OCI-LY1 (cell line): ENCODE measurements at regions not wholly inside any gene's neighbourhood (a gene's known extent, or its start where the extent isn't known, plus 50 kb on each side); places are given as distances from the start of the nearest gene placed in this dataset.

ENCODE experiments used
- CTCF ChIP-seq: fragments of 200-600 bp; sonication (generic), shearing (Covaris generic); IDR thresholded peaks from 2 replicates; pipeline ENCODE4 v1.5.1; 2017; ENCODE audit warnings: mild to moderate bottlenecking, antibody characterized with exemption, low read length, moderate library complexity, mixed read lengths
- EZH2 ChIP-seq: fragments of 200-600 bp; sonication (generic), shearing (Covaris generic); IDR thresholded peaks from 2 replicates; pipeline ENCODE4 v1.8.0; 2017; ENCODE audit warnings: borderline replicate concordance, mixed run types, mild to moderate bottlenecking, antibody characterized with exemption, low read length, moderate library complexity, mixed read lengths

- TF ChIP-seq CTCF (no peak), EZH2 (no peak)
These were observed 108.1 kb upstream of the FBN2 start for GRCh38 chr5:128646176-128646575.
